Natural killer cell (primary cell): ENCODE measurements at regions not wholly inside any gene's neighbourhood (a gene's known extent, or its start where the extent isn't known, plus 50 kb on each side); places are given as distances from the start of the nearest gene placed in this dataset.

Experiments
- ATAC-seq, 3 donors: fragments of 150-1000 bp in 2 of 3; fragments of 200-7000 bp in 1 of 3; cut with Tn5 transposase; 1 replicate in 1 of 3; 2 replicates in 2 of 3; pipeline ENCODE4 v1.10.0; 2021; ENCODE audit warnings: mild to moderate bottlenecking in 2 of 3, moderate library complexity in 2 of 3
- DNase-seq, 2 donors: peaks; one replicate each; pipeline versions ENCODE4 v3.0.0 to v3.0.0-alpha.2; 2013 to 2021; ENCODE audit warnings: mixed read lengths in 1 of 2
- H3K27ac ChIP-seq: one replicate; pipeline ENCODE4 v1.5.1; 2013; ENCODE audit warnings: mild to moderate bottlenecking, low read length
- H3K27me3 ChIP-seq: one replicate; pipeline ENCODE4 v1.6.1; 2013; ENCODE audit warnings: low read length; ENCODE audit not compliant: control insufficient read depth, insufficient read depth
- H3K36me3 ChIP-seq: one replicate; pipeline ENCODE4 v1.6.1; 2013; ENCODE audit warnings: low read length; ENCODE audit not compliant: control insufficient read depth, insufficient read depth
- H3K4me1 ChIP-seq: one replicate; pipeline ENCODE4 v1.6.1; 2013; ENCODE audit warnings: low read length; ENCODE audit not compliant: control insufficient read depth, insufficient read depth
- H3K4me3 ChIP-seq: one replicate; pipeline ENCODE4 v1.5.1; 2013; ENCODE audit warnings: low read length
- H3K9me3 ChIP-seq: one replicate; pipeline ENCODE4 v1.6.1; 2013; ENCODE audit warnings: low read length; ENCODE audit not compliant: control insufficient read depth, insufficient read depth
- H3K27ac Mint-ChIP-seq, 2 donors: one replicate each; pipeline ENCODE4 v1.8.0; 2022; ENCODE audit warnings: mild to moderate bottlenecking in 2 of 2, mixed read lengths in 2 of 2, moderate library complexity in 1 of 2
- H3K27me3 Mint-ChIP-seq, 2 donors: one replicate each; pipeline ENCODE4 v1.8.0; 2022; ENCODE audit warnings: low read depth in 2 of 2, mixed read lengths in 2 of 2
- H3K36me3 Mint-ChIP-seq: one replicate; pipeline ENCODE4 v1.8.0; 2022; ENCODE audit warnings: mixed read lengths
- H3K4me1 Mint-ChIP-seq, 2 donors: one replicate each; pipeline ENCODE4 v1.8.0; 2022; ENCODE audit warnings: mixed read lengths in 2 of 2
- H3K4me3 Mint-ChIP-seq: one replicate; pipeline ENCODE4 v1.8.0; 2022; ENCODE audit warnings: mild to moderate bottlenecking, moderate library complexity, mixed read lengths
- H3K9me3 Mint-ChIP-seq, 2 donors: one replicate each; pipeline ENCODE4 v1.8.0; 2022; ENCODE audit warnings: mixed read lengths in 2 of 2
- CTCF ChIP-seq: fragments of 200-600 bp; IDR thresholded peaks from one replicate; pipeline ENCODE4 v1.8.0; 2022; ENCODE audit warnings: antibody characterized with exemption
- WGBS: methylation state at CpG from one replicate; pipeline ENCODE4 v1.1.7; 2013; ENCODE audit warnings: missing lambda C conversion rate; ENCODE audit not compliant: insufficient coverage; 5-methylcytosine and 5-hydroxymethylcytosine counted together
- intact Hi-C: fragments of 100-400 bp; cut with micrococcal nuclease; formaldehyde crosslinking; loops from one replicate; pipeline ENCODE4 v1.14.2; 2022

GRCh38 chr5:57028161-57028560 is 76.2 kb upstream of the MIER3 start:
- Mint-ChIP-seq H3K27ac (no peak overlapping the region), H3K27me3 (peaks cover 15 to 16% of the 10 kb centered on the region in 2 donors), H3K36me3 (no peaks in the 10 kb centered on the region), H3K9me3 (no peaks in the 10 kb centered on the region), H3K4me1 (peaks cover 16 to 18% of the 10 kb centered on the region in 2 donors), H3K4me3 (no peak overlapping the region)
- WGBS: 92% methylated on average over 1 of the region's 2 CpGs
- ATAC-seq (no peak), DNase-seq (no peak)
- Histone ChIP-seq H3K27ac (no peak overlapping the region), H3K4me1 (peaks cover 2% of the 10 kb centered on the region), H3K27me3 (no peaks in the 10 kb centered on the region), H3K9me3 (no peaks in the 10 kb centered on the region), H3K36me3 (no peaks in the 10 kb centered on the region), H3K4me3 (no peak overlapping the region)
- TF ChIP-seq CTCF: no peak
- intact Hi-C loops: no loop called here

GRCh38 chr5:57032151-57032551 is 80.2 kb upstream of the MIER3 start:
- Histone ChIP-seq H3K4me3 (no peak overlapping the region), H3K4me1 (peaks cover 2% of the 10 kb centered on the region), H3K27me3 (no peaks in the 10 kb centered on the region), H3K27ac (no peak overlapping the region), H3K36me3 (no peaks in the 10 kb centered on the region), H3K9me3 (no peaks in the 10 kb centered on the region)
- Mint-ChIP-seq H3K4me1 (peaks cover 16 to 18% of the 10 kb centered on the region in 2 donors), H3K27me3 (peaks cover 20 to 26% of the 10 kb centered on the region in 2 donors), H3K36me3 (no peaks in the 10 kb centered on the region), H3K27ac (no peak overlapping the region), H3K4me3 (no peak overlapping the region), H3K9me3 (no peaks in the 10 kb centered on the region)
- WGBS: 65% methylated on average over 1 of the region's 1 CpG
- intact Hi-C loops: no loop called here
- ATAC-seq (no peak), DNase-seq (no peak)
- TF ChIP-seq CTCF: no peak

- no peak overlapping the region for H3K4me3 Mint-ChIP-seq
- Histone ChIP-seq H3K4me1 (peaks cover 2% of the 10 kb centered on the region), H3K36me3 (no peaks in the 10 kb centered on the region), H3K27ac (no peak overlapping the region), H3K27me3 (no peaks in the 10 kb centered on the region), H3K9me3 (no peaks in the 10 kb centered on the region), H3K4me3 (no peak overlapping the region)
- H3K9me3 Mint-ChIP-seq: no peaks in the 10 kb centered on the region
- peaks cover 16 to 18% of the 10 kb centered on the region in 2 donors for H3K4me1 Mint-ChIP-seq
- ATAC-seq (no peak), DNase-seq (no peak)
- TF ChIP-seq CTCF: no peak
- no peaks in the 10 kb centered on the region for H3K36me3 Mint-ChIP-seq
- no peak overlapping the region for H3K27ac Mint-ChIP-seq
- intact Hi-C loops: no loop called here
- H3K27me3 Mint-ChIP-seq: peaks cover 20 to 27% of the 10 kb centered on the region in 2 donors
Observed at GRCh38 chr5:57033103-57033502, 81.2 kb upstream of the MIER3 start.

- WGBS: 92% methylated on average over 2 of the region's 2 CpGs
- intact Hi-C loops: no loop called here
- ATAC-seq: no peak
Observed at GRCh38 chr5:57033503-57033902, 81.6 kb upstream of the MIER3 start.

More at GRCh38 chr5:57033503-57033902, 81.6 kb upstream of the MIER3 start:
- DNase-seq: no peak
- H3K27me3 ChIP-seq: no peaks in the 10 kb centered on the region
- no peaks in the 10 kb centered on the region for H3K9me3 Mint-ChIP-seq
- no peak for TF ChIP-seq CTCF
- no peak overlapping the region for H3K27ac ChIP-seq
- H3K27me3 Mint-ChIP-seq: peaks cover 20 to 27% of the 10 kb centered on the region in 2 donors
- H3K4me1 ChIP-seq: peaks cover 2% of the 10 kb centered on the region
- H3K36me3 Mint-ChIP-seq: no peaks in the 10 kb centered on the region
- no peaks in the 10 kb centered on the region for H3K9me3 ChIP-seq
- H3K4me1 Mint-ChIP-seq: peaks cover 16 to 18% of the 10 kb centered on the region in 2 donors
- no peaks in the 10 kb centered on the region for H3K36me3 ChIP-seq
- no peak overlapping the region for H3K27ac Mint-ChIP-seq
- H3K4me3 ChIP-seq: no peak overlapping the region
- no peak overlapping the region for H3K4me3 Mint-ChIP-seq
